GM12878 (cell line): ENCODE measurements at regions not wholly inside any gene's neighbourhood (a gene's known extent, or its start where the extent isn't known, plus 50 kb on each side); places are given as distances from the start of the nearest gene placed in this dataset.

Experiments used
- ATAC-seq: fragments of 200-7000 bp; cut with Tn5 transposase; 3 replicates; pipeline ENCODE4 v1.9.1; 2020; ENCODE audit warnings: mild to moderate bottlenecking, moderate library complexity
- BruUV-seq: library from RNA; stranded (reverse); fragments of 400-500 nt; replicated peaks from 2 replicates; lab custom pipeline; 2021; lab: Mats Ljungman, UMichigan
- CTCF ChIA-PET: fragments of 300-600 bp; sonication (Branson Sonifier 250); formaldehyde crosslinking; extraction: SDS; loops from one replicate; lab custom pipeline; 2021; ENCODE audit warnings: inconsistent platforms; lab: Yijun Ruan, JAX
- POLR2A ChIA-PET: fragments of 350-600 bp; formaldehyde crosslinking; extraction: SDS; loops from one replicate; lab custom pipeline; 2021; ENCODE audit warnings: inconsistent platforms; lab: Charles Lee
- RAD21 ChIA-PET: fragments of 300-600 bp; sonication (Branson Sonifier 250); formaldehyde crosslinking; loops from one replicate; lab custom pipeline; 2023; ENCODE audit warnings: antibody characterized with exemption; ENCODE audit not compliant: unreplicated experiment; lab: Charles Lee
- SMC1A ChIA-PET: fragments of 300-600 bp; sonication (Branson Sonifier 250); formaldehyde crosslinking; loops from one replicate; lab custom pipeline; 2023; ENCODE audit not compliant: unreplicated experiment, uncharacterized antibody; lab: Charles Lee
- DNase-seq: peaks from one replicate; pipeline ENCODE4 v3.0.0-alpha.2; 2011; ENCODE audit warnings: low read depth, low spot score
- FAIRE-seq: peaks from 3 replicates; lab custom pipeline; 2011; peaks lifted over from hg19 to GRCh38; lab: Jason Lieb, UNC
- H2AFZ ChIP-seq: 2 replicates; pipeline ENCODE4 v1.6.0; 2011; ENCODE audit warnings: low read depth, low read length, control low read depth; ENCODE audit not compliant: control insufficient read depth
- H3K27ac ChIP-seq: 2 replicates; pipeline ENCODE4 v1.5.1; 2011; ENCODE audit warnings: control low read depth; ENCODE audit not compliant: control insufficient read depth, insufficient read depth
- H3K27me3 ChIP-seq, 2 experiments: replicated peaks in 1 of 2; 2 replicates each; pipeline versions ENCODE4 v1.6.0 to v1.6.1; 2011; ENCODE audit warnings: low read length in 1 of 2; ENCODE audit not compliant: control insufficient read depth in 2 of 2, insufficient read depth in 2 of 2
- H3K36me3 ChIP-seq, 2 experiments: 2 replicates each; pipeline ENCODE4 v1.5.1; 2011; ENCODE audit warnings: low read length in 1 of 2; ENCODE audit not compliant: control insufficient read depth in 2 of 2, insufficient read depth in 2 of 2
- H3K4me1 ChIP-seq: 2 replicates; pipeline ENCODE4 v1.6.1; 2011; ENCODE audit warnings: mild to moderate bottlenecking, low read length, moderate library complexity, mixed read lengths; ENCODE audit not compliant: control insufficient read depth, insufficient read depth
- H3K4me2 ChIP-seq: 2 replicates; pipeline ENCODE4 v1.6.0; 2011; ENCODE audit warnings: control low read depth; ENCODE audit not compliant: control insufficient read depth, insufficient read depth
- H3K4me3 ChIP-seq: fragments of 200-600 bp; sonication (generic); 2 replicates; pipeline ENCODE4 v1.5.1; 2016
- H3K79me2 ChIP-seq: 2 replicates; pipeline ENCODE4 v1.6.0; 2011; ENCODE audit warnings: low read length; ENCODE audit not compliant: control insufficient read depth, insufficient read depth
- H3K9ac ChIP-seq: 2 replicates; pipeline ENCODE4 v1.8.0; 2011; ENCODE audit warnings: low read length, control low read depth, mixed read lengths; ENCODE audit not compliant: control insufficient read depth, insufficient read depth
- H3K9me3 ChIP-seq: replicated peaks from 3 replicates; pipeline ENCODE4 v1.5.1; 2011; ENCODE audit warnings: mild to moderate bottlenecking, low read length; ENCODE audit not compliant: control insufficient read depth, insufficient read depth
- H4K20me1 ChIP-seq: 2 replicates; pipeline ENCODE4 v1.6.0; 2011; ENCODE audit not compliant: control insufficient read depth, insufficient read depth
- BHLHE40 ChIP-seq, 2 experiments: fragments of 450-650 bp in 1 of 2; IDR thresholded peaks; 2 replicates each; pipeline ENCODE4 v1.6.1; 2011 to 2017; ENCODE audit warnings: low read depth in 2 of 2, borderline replicate concordance in 1 of 2, improper control_type of control experiment in 1 of 2, low read length in 1 of 2, mild to moderate bottlenecking in 1 of 2
- LARP7 ChIP-seq: fragments of 450-650 bp; IDR thresholded peaks from 2 replicates; pipeline ENCODE4 v1.6.1; 2017; ENCODE audit warnings: mild to moderate bottlenecking
- NFIC ChIP-seq: IDR thresholded peaks from 2 replicates; pipeline ENCODE4 v1.6.1; 2012; ENCODE audit warnings: low read depth, mild to moderate bottlenecking, inconsistent platforms, low read length, moderate library complexity
- WRNIP1 ChIP-seq: IDR thresholded peaks from 2 replicates; pipeline ENCODE4 v1.6.1; 2011; ENCODE audit warnings: low read depth, low read length, improper control_type of control experiment, borderline replicate concordance
- ZNF274 ChIP-seq: IDR thresholded peaks from one replicate; pipeline ENCODE4 v1.8.0; 2011; ENCODE audit not compliant: insufficient read length, insufficient read depth
- ZNF687 ChIP-seq: fragments of 450-650 bp; IDR thresholded peaks from 2 replicates; pipeline ENCODE4 v1.6.1; 2017; ENCODE audit warnings: mild to moderate bottlenecking, moderate library complexity
- WGBS: methylation state at CpG from one replicate; pipeline ENCODE4 v1.1.6; 2016; ENCODE audit warnings: low lambda C conversion rate; ENCODE audit not compliant: insufficient replicate concordance, insufficient coverage; ENCODE audit errors: missing lambda C conversion rate; 5-methylcytosine and 5-hydroxymethylcytosine counted together
- in situ Hi-C: fragments of 300-500 bp; cut with MboI; formaldehyde crosslinking; loops from 9 replicates; pipeline ENCODE4 v1.14.3; 2018; ENCODE audit warnings: mixed read lengths
- intact Hi-C: fragments of 100-400 bp; cut with micrococcal nuclease; formaldehyde crosslinking; loops from one replicate; pipeline ENCODE4 v1.14.2; 2022; ENCODE audit not compliant: unreplicated experiment

GRCh38 chrX:120773801-120774200 lies 101.9 kb downstream of the CT47B1 start:
- SMC1A ChIA-PET, result interaction anchor here (0.8 kb wide), 1 partner anchor 17 kb away, joined by 3 read pairs; no protein-coding TSS in a partner anchor
- no peak overlapping the region for H3K9ac ChIP-seq
- H3K9me3 ChIP-seq, result no peaks in the 10 kb centered on the region
- H4K20me1 ChIP-seq, result no peaks in the 10 kb centered on the region
- no peak overlapping the region for H3K4me2 ChIP-seq
- RAD21 ChIA-PET, result interaction anchor here (0.7 kb wide), 1 partner anchor 9 kb away, joined by 3 read pairs; no protein-coding TSS in a partner anchor
- in situ Hi-C loops, result loop anchor here (25.0 kb wide), 1 partner anchor 262 kb away; no protein-coding TSS in a partner anchor
- no peak overlapping the region for H3K27ac ChIP-seq
- H2AFZ ChIP-seq, result no peak overlapping the region
- no peak for TF ChIP-seq ZNF274
- peak; percentile 23 to 61; a peak in 1 of 4 replicates for TF ChIP-seq BHLHE40 (IDR thresholded peaks at IDR 0.05; ENCODE audit: borderline replicate concordance in 1 of 2, low read depth in 2 of 2, low read length in 1 of 2)
- TF ChIP-seq NFIC, result no peak
- TF ChIP-seq WRNIP1, result no peak
- H3K36me3 ChIP-seq, result no peaks in the 10 kb centered on the region
- DNase-seq (no peak), FAIRE-seq (no peak), ATAC-seq (no peak)
- no peaks in the 10 kb centered on the region for H3K4me1 ChIP-seq
- H3K4me3 ChIP-seq, result no peak overlapping the region
- H3K79me2 ChIP-seq, result no peaks in the 10 kb centered on the region
- intact Hi-C loops, result no loop called here
- no peaks in the 10 kb centered on the region for H3K27me3 ChIP-seq
- POLR2A ChIA-PET, result no interaction called here
- no TSS peak for BruUV-seq
- CTCF ChIA-PET, result interaction anchor here (1.4 kb wide), 1 partner anchor 17 kb away, joined by 5 read pairs; no protein-coding TSS in a partner anchor
- 28% methylated on average over 5 of the region's 5 CpGs for WGBS

- H3K4me3 ChIP-seq, result no peak overlapping the region
- no peak overlapping the region for H3K4me2 ChIP-seq
- H3K36me3 ChIP-seq, result no peaks in the 10 kb centered on the region
- ChIA-PET SMC1A (interaction anchor here (0.7 to 3.5 kb wide), 11 partner anchors 10 to 271 kb away, joined by 3 to 11 read pairs (median 4); partner anchors contain the start of gene CUL4B), POLR2A (no interaction called here), CTCF (interaction anchor here (0.5 to 3.7 kb wide), 16 partner anchors 12 to 284 kb away, joined by 3 to 18 read pairs (median 4); partner anchors contain the start of gene CUL4B), RAD21 (interaction anchor here (0.5 to 1.7 kb wide), 8 partner anchors 10 to 1634 kb away, joined by 3 to 6 read pairs (median 4); no protein-coding TSS in a partner anchor)
- H2AFZ ChIP-seq, result no peak overlapping the region; the same call in 1 of the 2 replicates
- H3K27ac ChIP-seq, result no peak overlapping the region
- WGBS, result 18% methylated on average over 8 of the region's 8 CpGs
- ATAC-seq (peak; percentile 51; the same call in 2 of the 3 replicates), FAIRE-seq (peak; percentile 13), DNase-seq (no peak)
- no peak overlapping the region for H3K9ac ChIP-seq
- no TSS peak for BruUV-seq
- no peaks in the 10 kb centered on the region for H3K9me3 ChIP-seq
- in situ Hi-C loops (loop anchor here (25.0 kb wide), 1 partner anchor 257 kb away; no protein-coding TSS in a partner anchor), intact Hi-C loops (loop anchor here (1.0 kb wide), 1 partner anchor 271 kb away; no protein-coding TSS in a partner anchor)
- H3K27me3 ChIP-seq, result no peaks in the 10 kb centered on the region
- H4K20me1 ChIP-seq, result no peaks in the 10 kb centered on the region
- no peaks in the 10 kb centered on the region for H3K4me1 ChIP-seq
- no peaks in the 10 kb centered on the region for H3K79me2 ChIP-seq
- no peak for TF ChIP-seq ZNF687
- TF ChIP-seq LARP7, result no peak
Observed at GRCh38 chrX:120769576-120770341, 105.9 kb downstream of the CT47B1 start.
